Gastrocnemius medialis (tissue), 4 donors: ENCODE measurements at regions not wholly inside any gene's neighbourhood (a gene's known extent, or its start where the extent isn't known, plus 50 kb on each side); places are given as distances from the start of the nearest gene placed in this dataset.

ENCODE experiments used
- POLR2A ChIP-seq, 2 donors: fragments of 450-650 bp; IDR thresholded peaks; one replicate each; pipeline ENCODE4 v1.6.1; 2017; ENCODE audit warnings: antibody characterized with exemption in 2 of 2, mild to moderate bottlenecking in 2 of 2, moderate library complexity in 2 of 2
- TF ChIP-seq, protein P1 (sequence below), 5 experiments: fragments of 450-650 bp in 3 of 5; fragments of 200-600 bp in 2 of 5; sonication (generic) in 2 of 5; IDR thresholded peaks in 4 of 5; conservative IDR thresholded peaks in 1 of 5; 1 replicate in 4 of 5; 2 replicates in 1 of 5; pipeline ENCODE4 v1.5.1; 2016 to 2019; ENCODE audit warnings: antibody characterized with exemption in 5 of 5, mild to moderate bottlenecking in 3 of 5, moderate library complexity in 3 of 5

DNA sequence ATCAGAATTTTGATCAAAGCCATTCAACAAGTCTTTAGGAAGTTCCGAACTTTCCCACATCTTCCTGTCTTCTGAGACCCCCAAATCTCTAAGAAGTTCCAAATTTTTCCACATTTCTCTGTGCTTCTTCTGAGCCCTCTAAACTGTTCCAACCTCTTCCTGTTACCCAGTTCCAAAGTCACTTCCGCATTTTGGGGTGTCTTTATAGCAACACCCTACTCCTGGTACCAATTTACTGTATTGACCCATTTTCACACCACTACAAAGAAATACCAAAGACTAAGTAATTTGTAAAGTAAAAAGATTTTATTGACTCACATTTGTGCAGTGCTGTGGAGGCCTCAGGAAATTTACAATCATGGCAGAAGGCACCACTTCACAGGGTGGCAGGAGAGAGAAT is 385.8 kb upstream of the GHITM start:
- TF ChIP-seq, protein P1, sequence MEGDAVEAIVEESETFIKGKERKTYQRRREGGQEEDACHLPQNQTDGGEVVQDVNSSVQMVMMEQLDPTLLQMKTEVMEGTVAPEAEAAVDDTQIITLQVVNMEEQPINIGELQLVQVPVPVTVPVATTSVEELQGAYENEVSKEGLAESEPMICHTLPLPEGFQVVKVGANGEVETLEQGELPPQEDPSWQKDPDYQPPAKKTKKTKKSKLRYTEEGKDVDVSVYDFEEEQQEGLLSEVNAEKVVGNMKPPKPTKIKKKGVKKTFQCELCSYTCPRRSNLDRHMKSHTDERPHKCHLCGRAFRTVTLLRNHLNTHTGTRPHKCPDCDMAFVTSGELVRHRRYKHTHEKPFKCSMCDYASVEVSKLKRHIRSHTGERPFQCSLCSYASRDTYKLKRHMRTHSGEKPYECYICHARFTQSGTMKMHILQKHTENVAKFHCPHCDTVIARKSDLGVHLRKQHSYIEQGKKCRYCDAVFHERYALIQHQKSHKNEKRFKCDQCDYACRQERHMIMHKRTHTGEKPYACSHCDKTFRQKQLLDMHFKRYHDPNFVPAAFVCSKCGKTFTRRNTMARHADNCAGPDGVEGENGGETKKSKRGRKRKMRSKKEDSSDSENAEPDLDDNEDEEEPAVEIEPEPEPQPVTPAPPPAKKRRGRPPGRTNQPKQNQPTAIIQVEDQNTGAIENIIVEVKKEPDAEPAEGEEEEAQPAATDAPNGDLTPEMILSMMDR (IDR thresholded peaks at IDR 0.05 in 4 of 5, conservative IDR thresholded peaks at IDR 0.05 in 1 of 5), result no peak
- TF ChIP-seq POLR2A (IDR thresholded peaks at IDR 0.05), result no peak
